ENCODE measurements at regions not wholly inside any gene's neighbourhood (a gene's known extent, or its start where the extent isn't known, plus 50 kb on each side); places are given as distances from the start of the nearest gene placed in this dataset.

DNA sequence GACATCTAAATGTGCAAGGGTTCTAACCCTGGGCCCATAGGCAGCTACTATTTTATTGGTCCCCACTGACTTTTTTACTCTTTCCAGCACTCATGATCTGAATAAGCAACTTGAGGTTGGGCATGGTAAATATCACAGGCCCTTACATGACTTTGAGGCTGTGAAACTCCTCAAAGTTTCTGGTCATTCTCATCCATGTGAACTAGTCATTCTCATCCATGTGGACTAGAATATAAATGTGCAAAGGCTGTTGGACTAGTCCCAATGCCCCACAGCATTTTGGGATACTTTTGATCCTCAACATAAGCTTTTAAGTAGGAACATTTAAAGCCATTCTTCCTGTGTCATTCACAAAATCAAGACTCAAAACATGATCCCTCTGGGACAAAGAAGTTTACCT is 290.7 kb upstream of the PPARGC1A start:
- TF ChIP-seq, protein P1, sequence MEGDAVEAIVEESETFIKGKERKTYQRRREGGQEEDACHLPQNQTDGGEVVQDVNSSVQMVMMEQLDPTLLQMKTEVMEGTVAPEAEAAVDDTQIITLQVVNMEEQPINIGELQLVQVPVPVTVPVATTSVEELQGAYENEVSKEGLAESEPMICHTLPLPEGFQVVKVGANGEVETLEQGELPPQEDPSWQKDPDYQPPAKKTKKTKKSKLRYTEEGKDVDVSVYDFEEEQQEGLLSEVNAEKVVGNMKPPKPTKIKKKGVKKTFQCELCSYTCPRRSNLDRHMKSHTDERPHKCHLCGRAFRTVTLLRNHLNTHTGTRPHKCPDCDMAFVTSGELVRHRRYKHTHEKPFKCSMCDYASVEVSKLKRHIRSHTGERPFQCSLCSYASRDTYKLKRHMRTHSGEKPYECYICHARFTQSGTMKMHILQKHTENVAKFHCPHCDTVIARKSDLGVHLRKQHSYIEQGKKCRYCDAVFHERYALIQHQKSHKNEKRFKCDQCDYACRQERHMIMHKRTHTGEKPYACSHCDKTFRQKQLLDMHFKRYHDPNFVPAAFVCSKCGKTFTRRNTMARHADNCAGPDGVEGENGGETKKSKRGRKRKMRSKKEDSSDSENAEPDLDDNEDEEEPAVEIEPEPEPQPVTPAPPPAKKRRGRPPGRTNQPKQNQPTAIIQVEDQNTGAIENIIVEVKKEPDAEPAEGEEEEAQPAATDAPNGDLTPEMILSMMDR (IDR thresholded peaks at IDR 0.05; ENCODE audit: control extremely low read depth in 1 of 3, insufficient read depth in 1 of 3, low read depth in 1 of 3, low read length in 3 of 3) = no peak
- TF ChIP-seq GTF2F1 (IDR thresholded peaks at IDR 0.05; ENCODE audit: borderline replicate concordance, low read depth, low read length) (no peak), POLR2A (IDR thresholded peaks at IDR 0.05; ENCODE audit: control extremely low read depth in 1 of 2, low read depth in 2 of 2, low read length in 2 of 2) (no peak), ASH2L (IDR thresholded peaks at IDR 0.05; ENCODE audit: low read length) (no peak), POLR2AphosphoS5 (IDR thresholded peaks at IDR 0.05; ENCODE audit: low read depth, low read length) (no peak), JUND (IDR thresholded peaks at IDR 0.05; ENCODE audit: low read length) (no peak), CEBPB (IDR thresholded peaks at IDR 0.05; ENCODE audit: low read depth, low read length) (no peak), CREB1 (IDR thresholded peaks at IDR 0.05) (no peak), ZNF274 (IDR thresholded peaks at IDR 0.05; ENCODE audit: borderline replicate concordance, extremely low read depth, low read length) (no peak)
- TF ChIP-seq, protein P2, sequence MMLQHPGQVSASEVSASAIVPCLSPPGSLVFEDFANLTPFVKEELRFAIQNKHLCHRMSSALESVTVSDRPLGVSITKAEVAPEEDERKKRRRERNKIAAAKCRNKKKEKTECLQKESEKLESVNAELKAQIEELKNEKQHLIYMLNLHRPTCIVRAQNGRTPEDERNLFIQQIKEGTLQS (IDR thresholded peaks at IDR 0.05; ENCODE audit: insufficient read depth, low read depth, low read length) = no peak
- TF ChIP-seq, protein P3, sequence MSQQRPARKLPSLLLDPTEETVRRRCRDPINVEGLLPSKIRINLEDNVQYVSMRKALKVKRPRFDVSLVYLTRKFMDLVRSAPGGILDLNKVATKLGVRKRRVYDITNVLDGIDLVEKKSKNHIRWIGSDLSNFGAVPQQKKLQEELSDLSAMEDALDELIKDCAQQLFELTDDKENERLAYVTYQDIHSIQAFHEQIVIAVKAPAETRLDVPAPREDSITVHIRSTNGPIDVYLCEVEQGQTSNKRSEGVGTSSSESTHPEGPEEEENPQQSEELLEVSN (IDR thresholded peaks at IDR 0.05) = no peak
- TF ChIP-seq, protein P4, sequence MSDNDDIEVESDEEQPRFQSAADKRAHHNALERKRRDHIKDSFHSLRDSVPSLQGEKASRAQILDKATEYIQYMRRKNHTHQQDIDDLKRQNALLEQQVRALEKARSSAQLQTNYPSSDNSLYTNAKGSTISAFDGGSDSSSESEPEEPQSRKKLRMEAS (IDR thresholded peaks at IDR 0.05) = no peak
